Activated T-helper 2 cell treated with anti-CD3 and anti-CD28 coated beads, Interferon-gamma antibody, Interleukin-2, Interleukin-4, amounts not matched to agents 10 μg/mL and 5 μg/mL and 100 μg/mL, durations not matched to agents 14 hours and 24 hours and 36 hours (primary cell): ENCODE measurements at regions not wholly inside any gene's neighbourhood (a gene's known extent, or its start where the extent isn't known, plus 50 kb on each side); places are given as distances from the start of the nearest gene placed in this dataset.
"Not testable (repeated sequence)": the region's sequence is repeated elsewhere in the genome, so short reads cannot be mapped to it uniquely, and the experiment has no call there.

Experiments
- DNase-seq: peaks from one replicate; pipeline ENCODE4 v3.0.0; 2021; ENCODE audit warnings: low spot score
- H3K27ac Mint-ChIP-seq: one replicate; pipeline ENCODE4 v1.8.0; 2021; ENCODE audit warnings: mixed read lengths
- H3K27me3 Mint-ChIP-seq: one replicate; pipeline ENCODE4 v1.8.0; 2021; ENCODE audit warnings: low read depth, mixed read lengths
- H3K36me3 Mint-ChIP-seq: one replicate; pipeline ENCODE4 v1.8.0; 2021; ENCODE audit warnings: low read depth, mixed read lengths
- H3K4me1 Mint-ChIP-seq: one replicate; pipeline ENCODE4 v1.8.0; 2021; ENCODE audit warnings: low read depth, mixed read lengths
- H3K4me3 Mint-ChIP-seq: one replicate; pipeline ENCODE4 v1.8.0; 2021; ENCODE audit warnings: low read depth, mild to moderate bottlenecking, moderate library complexity, mixed read lengths
- H3K9me3 Mint-ChIP-seq: one replicate; pipeline ENCODE4 v1.8.0; 2021; ENCODE audit warnings: mixed read lengths
- intact Hi-C: fragments of 100-400 bp; cut with micrococcal nuclease; formaldehyde crosslinking; loops from one replicate; pipeline ENCODE4 v1.15.1; 2023

DNA sequence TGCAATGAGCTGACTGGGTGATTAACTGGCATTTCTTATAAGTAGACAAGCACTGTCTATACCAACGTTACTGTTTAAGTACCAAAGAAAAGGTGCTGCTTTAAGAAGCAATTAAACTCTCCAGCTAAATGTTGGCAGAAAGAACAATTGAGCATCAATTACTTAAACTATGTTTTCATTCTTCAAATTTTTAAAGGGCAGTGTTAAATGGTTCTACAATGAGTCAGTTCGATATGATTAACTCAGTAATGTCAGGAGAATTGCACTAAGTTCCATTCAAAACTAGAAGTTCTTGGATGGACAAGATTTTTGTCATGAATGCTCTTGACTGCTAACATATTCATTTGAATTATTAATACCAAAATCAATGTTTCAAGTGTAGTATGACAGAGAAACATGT is 593.7 kb downstream of the DNAH5 start:
- Mint-ChIP-seq H3K27ac (no peak overlapping the region), H3K4me1 (no peaks in the 10 kb centered on the region), H3K4me3 (no peak overlapping the region), H3K9me3 (peaks cover 40% of the 10 kb centered on the region), H3K27me3 (no peaks in the 10 kb centered on the region), H3K36me3 (no peaks in the 10 kb centered on the region)
- intact Hi-C loops, result no loop called here
- no peak for DNase-seq

DNA sequence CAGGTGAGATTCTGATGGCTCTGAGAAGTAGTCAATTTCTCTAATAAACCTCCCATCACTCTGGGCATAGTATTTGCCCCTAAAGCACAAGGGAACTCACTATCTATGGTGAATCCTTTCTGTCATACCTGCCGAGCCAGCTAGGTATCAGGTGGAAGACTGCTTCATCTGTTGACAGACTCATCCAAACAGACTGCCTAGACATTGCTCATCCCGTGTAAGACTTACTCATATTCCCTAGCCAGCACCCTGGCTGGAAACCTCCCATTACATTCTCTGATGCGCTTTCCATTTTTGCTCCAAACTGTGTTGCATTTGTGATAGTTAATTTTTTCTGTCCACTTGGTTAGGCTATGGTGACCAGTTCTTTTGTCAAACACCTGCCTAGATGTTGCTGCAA is 595.9 kb downstream of the DNAH5 start:
- no peak for DNase-seq
- Mint-ChIP-seq H3K36me3 (no peaks in the 10 kb centered on the region), H3K27me3 (no peaks in the 10 kb centered on the region), H3K27ac (no peak overlapping the region), H3K4me1 (no peaks in the 10 kb centered on the region), H3K9me3 (peaks cover 39% of the 10 kb centered on the region), H3K4me3 (no peak overlapping the region)
- intact Hi-C loops, result no loop called here

DNA sequence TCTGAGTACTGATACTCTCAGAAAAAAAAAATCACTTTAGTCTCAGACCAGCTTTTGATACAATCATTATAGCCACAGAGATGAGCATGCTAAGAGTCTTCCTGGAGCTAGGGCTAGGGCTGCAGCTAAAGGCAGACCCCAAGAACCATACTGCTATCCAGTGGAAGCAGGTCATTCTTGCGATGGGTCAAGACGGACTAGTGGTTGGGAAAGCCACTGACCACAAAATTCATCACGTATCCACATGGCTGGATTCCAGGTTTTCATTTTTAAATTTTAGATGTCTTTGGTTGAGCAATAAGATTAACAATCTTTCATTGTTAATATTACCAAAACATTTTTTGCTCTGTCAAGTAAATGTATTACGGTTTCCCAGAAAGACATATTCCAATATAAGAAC is 598.1 kb downstream of the DNAH5 start:
- DNase-seq, result no peak
- H3K27me3 Mint-ChIP-seq, result no peaks in the 10 kb centered on the region
- no peak overlapping the region for H3K27ac Mint-ChIP-seq
- no peaks in the 10 kb centered on the region for H3K4me1 Mint-ChIP-seq
- H3K36me3 Mint-ChIP-seq, result no peaks in the 10 kb centered on the region
- intact Hi-C loops, result no loop called here
- H3K9me3 Mint-ChIP-seq, result peaks cover 45% of the 10 kb centered on the region
- H3K4me3 Mint-ChIP-seq, result no peak overlapping the region

DNA sequence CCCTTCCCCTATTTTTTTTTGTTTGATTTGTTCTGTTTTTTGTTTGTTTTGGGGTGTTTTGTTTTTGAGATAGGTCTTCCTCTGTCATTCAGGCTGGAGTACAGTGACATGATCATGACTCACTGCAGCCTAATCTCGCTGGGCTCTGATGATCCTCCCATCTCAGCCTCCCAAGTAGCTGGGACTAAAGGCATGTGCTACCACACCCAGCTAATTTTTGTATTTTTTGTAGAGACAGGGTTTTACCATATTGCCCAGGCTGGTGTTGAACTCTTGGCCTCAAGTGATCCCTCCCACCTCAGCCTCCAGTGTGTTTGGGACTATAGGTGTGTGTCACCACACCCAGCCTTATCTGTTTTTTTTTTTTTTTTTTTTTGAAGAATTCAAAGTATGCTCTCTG is 605.4 kb downstream of the DNAH5 start:
- no peak overlapping the region for H3K4me3 Mint-ChIP-seq
- intact Hi-C loops, result no loop called here
- no peaks in the 10 kb centered on the region for H3K36me3 Mint-ChIP-seq
- H3K27ac Mint-ChIP-seq, result no peak overlapping the region
- peaks cover 46% of the 10 kb centered on the region for H3K9me3 Mint-ChIP-seq
- no peaks in the 10 kb centered on the region for H3K27me3 Mint-ChIP-seq
- H3K4me1 Mint-ChIP-seq, result no peaks in the 10 kb centered on the region
- DNase-seq, result no peak

DNA sequence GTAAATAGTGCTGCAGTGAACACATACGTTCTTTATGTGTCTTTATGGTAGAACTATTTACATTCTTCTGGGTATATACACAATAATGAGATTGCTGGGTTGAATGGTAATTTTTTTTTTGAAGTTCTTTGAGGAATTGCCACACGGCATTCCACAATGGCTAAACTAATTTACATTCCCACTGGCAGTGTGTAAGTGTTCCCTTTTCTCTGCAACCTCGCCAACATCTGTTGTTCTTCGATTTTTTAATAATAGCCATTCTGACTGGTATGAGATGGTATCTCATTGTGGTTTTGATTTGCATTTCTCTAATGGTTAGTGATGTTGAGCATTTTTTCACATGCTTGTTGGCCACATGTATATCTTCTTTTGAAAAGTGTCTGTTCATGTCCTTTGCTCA is 609.5 kb downstream of the DNAH5 start:
- H3K27ac Mint-ChIP-seq, H3K4me1 Mint-ChIP-seq, H3K4me3 Mint-ChIP-seq, H3K36me3 Mint-ChIP-seq, H3K27me3 Mint-ChIP-seq, intact Hi-C loops, DNase-seq: not testable (repeated sequence)
- peaks cover 36% of the 10 kb centered on the region for H3K9me3 Mint-ChIP-seq

DNA sequence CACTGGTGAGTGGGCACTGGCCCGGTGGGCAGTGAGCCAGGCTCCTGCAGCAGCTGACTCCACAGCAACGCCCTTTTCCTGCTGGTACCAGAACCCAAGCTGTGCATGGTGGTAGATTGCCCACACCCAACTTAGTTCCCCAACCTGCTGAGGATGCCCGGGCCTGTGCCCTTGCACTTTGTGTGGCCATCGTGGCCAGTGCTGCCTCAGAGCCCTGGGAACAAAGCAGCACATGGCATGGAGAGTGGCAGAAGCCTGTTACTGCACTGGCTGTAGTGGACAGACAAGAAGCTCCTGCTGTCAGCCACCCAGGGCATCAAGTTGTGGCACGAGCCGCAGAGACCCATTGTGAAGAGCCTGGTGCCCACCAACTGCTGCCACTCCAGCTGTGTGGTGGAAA is 612.9 kb downstream of the DNAH5 start:
- peaks cover 25% of the 10 kb centered on the region for H3K9me3 Mint-ChIP-seq
- intact Hi-C loops, result no loop called here
- H3K27ac Mint-ChIP-seq, result no peak overlapping the region
- no peaks in the 10 kb centered on the region for H3K4me1 Mint-ChIP-seq
- DNase-seq, result no peak
- no peak overlapping the region for H3K4me3 Mint-ChIP-seq
- H3K36me3 Mint-ChIP-seq, result no peaks in the 10 kb centered on the region
- H3K27me3 Mint-ChIP-seq, result no peaks in the 10 kb centered on the region

DNA sequence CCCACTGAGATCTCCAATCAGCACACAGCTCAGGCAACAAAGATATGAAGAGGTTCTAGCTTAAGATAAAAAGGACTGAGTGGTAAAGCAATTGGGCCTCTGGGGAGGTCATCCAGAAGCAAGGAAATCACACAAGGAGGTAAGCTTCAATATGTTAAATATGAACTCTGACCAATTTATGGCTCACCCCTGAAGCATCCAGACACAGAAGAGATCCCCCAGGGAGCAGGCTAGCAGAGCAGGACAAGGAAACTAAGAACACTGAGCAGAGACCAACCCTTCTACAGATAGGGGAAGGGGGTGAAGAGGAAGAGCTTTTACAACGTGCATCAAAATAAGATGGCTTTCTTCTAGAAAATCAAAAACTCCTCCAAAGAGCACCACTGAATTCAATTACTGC is 616.2 kb downstream of the DNAH5 start:
- H3K27me3 Mint-ChIP-seq, result no peaks in the 10 kb centered on the region
- DNase-seq, result no peak
- H3K27ac Mint-ChIP-seq, result no peak overlapping the region
- H3K4me3 Mint-ChIP-seq, result no peak overlapping the region
- H3K9me3 Mint-ChIP-seq, result peaks cover 17% of the 10 kb centered on the region
- H3K4me1 Mint-ChIP-seq, result no peaks in the 10 kb centered on the region
- intact Hi-C loops, result no loop called here
- H3K36me3 Mint-ChIP-seq, result no peaks in the 10 kb centered on the region

DNA sequence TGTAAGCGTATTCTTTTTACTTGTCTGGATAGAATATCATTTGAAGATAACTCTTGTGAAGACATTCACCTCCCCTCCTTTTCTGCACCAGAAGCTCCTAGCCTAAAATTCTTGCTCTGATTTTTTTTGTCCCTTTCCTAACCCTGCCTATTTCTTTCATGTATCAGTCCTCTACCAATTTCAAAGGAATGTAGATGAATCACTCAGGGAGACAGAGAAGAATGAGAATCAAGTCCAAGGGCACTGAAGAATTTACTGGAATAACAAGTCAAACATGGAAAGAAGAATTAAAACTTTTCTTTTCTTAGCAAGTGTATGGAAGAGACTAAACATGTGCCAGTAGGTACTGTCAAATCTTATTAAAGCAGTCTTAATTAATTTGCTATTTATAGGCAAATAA is 618.7 kb downstream of the DNAH5 start:
- H3K4me1 Mint-ChIP-seq, result no peaks in the 10 kb centered on the region
- intact Hi-C loops, result no loop called here
- H3K4me3 Mint-ChIP-seq, result no peak overlapping the region
- H3K36me3 Mint-ChIP-seq, result no peaks in the 10 kb centered on the region
- H3K27ac Mint-ChIP-seq, result no peak overlapping the region
- H3K27me3 Mint-ChIP-seq, result no peaks in the 10 kb centered on the region
- peaks cover 10% of the 10 kb centered on the region for H3K9me3 Mint-ChIP-seq
- no peak for DNase-seq

DNA sequence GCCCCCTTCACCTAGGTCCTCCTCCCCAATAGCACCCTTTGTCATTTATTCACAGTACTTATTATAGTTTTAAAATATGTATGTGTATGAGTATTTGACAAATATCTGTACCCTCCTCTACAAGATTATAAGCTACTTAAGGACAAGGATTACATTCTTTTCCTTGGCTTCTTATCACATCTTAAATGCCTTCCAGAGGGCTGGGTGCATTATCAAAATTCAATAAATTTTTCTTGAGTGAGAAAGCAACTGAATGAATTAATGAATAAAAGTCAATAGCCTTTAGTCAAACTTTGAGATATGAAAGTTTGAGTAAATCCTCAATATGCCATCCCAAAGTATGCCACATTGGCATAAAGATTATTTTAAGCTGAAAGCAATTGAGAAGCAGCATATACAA is 621.7 kb downstream of the DNAH5 start:
- Mint-ChIP-seq H3K36me3 (no peaks in the 10 kb centered on the region), H3K27ac (no peak overlapping the region), H3K4me3 (no peak overlapping the region), H3K4me1 (no peaks in the 10 kb centered on the region), H3K27me3 (no peaks in the 10 kb centered on the region), H3K9me3 (no peaks in the 10 kb centered on the region)
- intact Hi-C loops, result no loop called here
- DNase-seq, result no peak

DNA sequence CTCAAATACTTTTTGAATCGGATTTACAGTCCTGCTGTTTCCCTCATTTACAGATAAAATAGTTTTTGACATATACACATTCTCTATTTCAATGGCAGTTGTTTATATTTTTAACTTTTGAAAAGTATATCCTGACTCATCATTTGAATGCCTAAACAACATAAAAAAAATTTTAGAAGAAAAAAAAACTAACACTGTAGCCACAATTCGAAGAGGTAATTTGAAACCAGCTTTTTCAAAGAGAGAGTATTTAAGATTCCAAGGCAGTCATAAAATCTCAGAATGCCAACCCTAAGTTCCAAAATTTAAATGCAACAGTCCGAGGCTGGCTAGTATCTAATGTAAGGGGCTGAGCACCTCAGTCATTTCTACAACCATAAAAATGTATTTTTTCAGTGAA is 626.8 kb downstream of the DNAH5 start:
- Mint-ChIP-seq H3K9me3 (peaks cover 27% of the 10 kb centered on the region), H3K27ac (no peak overlapping the region), H3K4me3 (no peak overlapping the region), H3K27me3 (no peaks in the 10 kb centered on the region), H3K36me3 (no peaks in the 10 kb centered on the region), H3K4me1 (no peaks in the 10 kb centered on the region)
- no peak for DNase-seq
- intact Hi-C loops, result no loop called here

DNA sequence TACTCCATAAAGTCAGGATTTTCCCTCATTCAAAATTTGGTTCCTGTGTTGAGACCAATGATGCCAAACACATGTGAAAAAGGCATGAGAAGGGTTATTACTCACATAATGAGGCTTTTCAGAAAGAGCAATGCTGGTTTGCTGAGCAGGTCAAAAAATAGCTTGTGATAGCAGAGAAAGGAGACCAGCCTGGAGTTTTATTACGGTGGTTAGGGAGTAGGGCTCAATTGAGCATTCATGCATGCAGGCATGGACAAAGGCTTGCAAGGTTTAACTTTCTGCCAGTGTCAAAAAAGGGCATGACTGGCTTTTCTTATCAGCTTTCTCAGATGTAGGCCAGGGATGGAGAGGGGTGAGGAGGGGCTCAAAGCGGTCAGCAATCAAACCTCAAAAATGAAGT is 628.3 kb downstream of the DNAH5 start:
- Mint-ChIP-seq H3K4me3 (no peak overlapping the region), H3K27ac (no peak overlapping the region), H3K36me3 (no peaks in the 10 kb centered on the region), H3K27me3 (no peaks in the 10 kb centered on the region), H3K9me3 (peaks cover 30% of the 10 kb centered on the region), H3K4me1 (no peaks in the 10 kb centered on the region)
- no peak for DNase-seq
- intact Hi-C loops, result no loop called here

DNA sequence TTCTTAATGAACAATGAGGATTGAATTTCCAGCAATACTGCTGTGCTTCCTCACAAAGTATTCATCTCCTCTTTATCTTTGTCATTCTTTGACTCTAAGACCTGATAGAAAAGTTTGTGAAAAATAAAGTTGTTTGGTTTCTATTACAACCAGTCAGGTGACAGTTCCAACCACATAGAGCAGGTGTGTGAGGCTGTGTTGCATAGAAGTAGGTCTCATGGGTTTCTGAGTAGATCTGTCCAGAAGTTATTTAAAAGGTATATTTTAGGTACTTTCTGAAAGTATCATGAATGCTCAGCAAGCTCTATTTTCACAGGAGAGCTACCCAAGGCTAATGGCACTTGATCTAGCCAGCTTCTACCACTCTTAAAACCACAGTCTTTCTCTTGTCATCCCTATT is 637.0 kb downstream of the DNAH5 start:
- Mint-ChIP-seq H3K36me3 (no peaks in the 10 kb centered on the region), H3K9me3 (peaks cover 54% of the 10 kb centered on the region), H3K4me3 (no peak overlapping the region), H3K27ac (no peak overlapping the region), H3K27me3 (no peaks in the 10 kb centered on the region), H3K4me1 (no peaks in the 10 kb centered on the region)
- intact Hi-C loops, result no loop called here
- DNase-seq, result no peak

DNA sequence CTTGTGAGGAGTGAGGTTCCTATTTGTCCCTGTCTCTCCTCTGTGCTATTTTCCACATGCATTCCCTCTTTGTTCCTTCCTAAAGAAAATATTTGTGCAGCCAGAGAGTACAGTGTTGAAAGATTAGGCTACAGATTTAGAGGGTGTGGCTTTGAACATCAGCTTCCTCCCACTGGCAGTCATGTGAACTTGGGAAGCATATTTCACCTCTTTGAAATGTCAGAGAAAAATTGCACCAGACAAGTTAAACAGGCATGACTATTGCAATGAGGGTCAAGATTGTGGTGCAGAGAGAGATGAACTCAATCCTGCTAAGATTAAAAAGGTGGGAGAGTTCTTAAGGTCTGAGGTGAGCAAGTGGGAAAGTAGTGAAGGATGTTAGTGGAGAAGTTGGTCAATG is 641.0 kb downstream of the DNAH5 start:
- intact Hi-C loops, result no loop called here
- Mint-ChIP-seq H3K4me1 (no peaks in the 10 kb centered on the region), H3K27ac (no peak overlapping the region), H3K9me3 (peaks cover 46% of the 10 kb centered on the region), H3K36me3 (no peaks in the 10 kb centered on the region), H3K27me3 (no peaks in the 10 kb centered on the region), H3K4me3 (no peak overlapping the region)
- DNase-seq, result no peak

DNA sequence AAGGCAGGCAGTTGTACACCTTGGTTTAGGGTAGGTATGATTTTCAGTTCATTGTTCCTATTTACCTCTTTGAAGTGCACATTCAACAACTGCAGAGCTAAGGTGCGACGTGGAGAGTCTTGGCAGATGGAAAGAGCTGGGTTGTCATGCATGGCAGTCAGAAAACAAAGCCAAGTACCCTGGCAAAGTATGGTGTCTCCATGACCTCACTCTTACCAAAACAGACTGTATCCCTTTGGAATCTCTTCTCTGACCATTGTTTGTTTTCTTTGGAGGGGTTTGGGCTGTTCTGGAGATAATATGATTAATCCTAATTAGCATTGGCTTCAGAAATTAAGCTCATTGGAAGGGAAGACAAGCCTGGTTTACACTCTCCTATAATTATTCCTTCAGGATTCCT is 665.7 kb downstream of the DNAH5 start:
- no peak for DNase-seq
- no peaks in the 10 kb centered on the region for H3K4me1 Mint-ChIP-seq
- no peak overlapping the region for H3K4me3 Mint-ChIP-seq
- no peak overlapping the region for H3K27ac Mint-ChIP-seq
- H3K27me3 Mint-ChIP-seq, result no peaks in the 10 kb centered on the region
- no peaks in the 10 kb centered on the region for H3K36me3 Mint-ChIP-seq
- intact Hi-C loops, result no loop called here
- H3K9me3 Mint-ChIP-seq, result peaks cover 32% of the 10 kb centered on the region
